Coronary artery (tissue), 2 donors: ENCODE measurements at regions not wholly inside any gene's neighbourhood (a gene's known extent, or its start where the extent isn't known, plus 50 kb on each side); places are given as distances from the start of the nearest gene placed in this dataset.

Experiments
- DNase-seq: peaks from one replicate; pipeline ENCODE4 v3.0.0-alpha.2; 2017; ENCODE audit warnings: low spot score
- H3K27ac ChIP-seq, 2 donors: fragments of 200-600 bp; sonication (generic); one replicate each; pipeline ENCODE4 v1.5.1; 2016 to 2019
- H3K4me3 ChIP-seq: fragments of 200-600 bp; sonication (generic); 2 replicates; pipeline ENCODE4 v1.5.1; 2016; ENCODE audit warnings: mild to moderate bottlenecking, moderate library complexity
- CTCF ChIP-seq: fragments of 200-600 bp; sonication (generic); IDR thresholded peaks from one replicate; pipeline ENCODE4 v1.5.1; 2019; ENCODE audit warnings: antibody characterized with exemption

DNA sequence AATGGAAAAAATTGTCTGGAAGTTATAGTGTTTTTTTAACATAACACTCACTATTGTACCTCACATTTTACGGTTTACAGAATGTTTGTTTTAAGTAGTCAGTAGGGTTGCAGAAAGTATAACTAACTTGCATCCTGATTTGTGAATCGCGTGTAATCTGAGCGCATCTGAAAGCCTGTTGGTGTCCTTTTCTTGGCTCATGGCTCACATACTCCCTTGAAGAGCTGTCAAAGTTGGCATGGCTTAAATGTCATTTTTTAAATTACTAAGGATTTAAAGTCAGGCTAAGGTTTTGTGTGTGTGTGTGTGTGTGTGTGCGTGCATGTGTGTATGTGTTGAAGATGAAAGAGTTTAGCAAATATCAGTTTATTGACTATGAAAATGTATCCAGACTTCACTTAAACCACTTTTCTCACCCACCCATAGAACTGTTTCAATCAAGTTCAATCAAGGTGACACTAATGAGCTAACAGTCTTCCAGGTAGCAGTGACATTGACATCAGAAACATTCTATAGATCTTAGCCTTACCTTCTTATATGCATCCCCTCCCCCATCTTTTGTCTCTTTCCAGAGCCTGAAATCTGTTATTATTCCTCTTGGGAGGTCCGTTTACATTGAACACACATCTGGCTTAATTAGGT lies 480.4 kb upstream of the SGCG start:
- DNase-seq, result no peak
- Histone ChIP-seq H3K27ac (no peak overlapping the region), H3K4me3 (no peak overlapping the region)
- TF ChIP-seq CTCF, result no peak

DNA sequence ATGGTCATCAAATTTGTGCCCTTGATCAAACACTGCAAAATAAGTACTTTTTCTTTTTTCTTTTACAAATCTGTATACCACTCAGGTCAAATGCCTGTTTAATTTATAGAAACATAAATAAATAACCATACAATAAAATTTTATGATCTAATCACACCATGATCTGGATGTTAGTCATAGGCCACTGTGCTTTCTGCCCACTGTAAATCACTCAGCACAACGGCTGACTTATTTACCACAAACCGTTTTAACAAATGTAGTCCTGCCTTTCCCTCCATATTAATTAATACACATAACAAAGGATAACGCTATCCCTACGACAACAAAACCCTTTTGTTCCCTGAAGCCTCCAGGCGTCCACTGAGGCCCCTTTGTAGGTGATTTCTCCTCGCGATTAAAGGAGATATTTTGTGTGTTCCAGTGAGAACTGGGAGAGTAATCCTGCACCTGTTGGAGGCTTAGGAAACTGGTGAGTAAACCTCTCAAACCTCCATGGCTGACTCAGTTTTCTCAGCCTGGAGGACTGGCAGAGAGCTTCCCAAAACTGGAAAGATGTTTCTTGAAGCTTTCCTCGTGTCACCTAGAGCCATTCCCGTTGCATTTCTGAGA lies 477.1 kb upstream of the SGCG start:
- Histone ChIP-seq H3K4me3 (no peak overlapping the region), H3K27ac (no peak overlapping the region)
- no peak for DNase-seq
- no peak for TF ChIP-seq CTCF

- TF ChIP-seq CTCF, result no peak
- Histone ChIP-seq H3K27ac (no peak overlapping the region), H3K4me3 (no peak overlapping the region)
- no peak for DNase-seq
Measured at GRCh38 chr13:22707946-22708345, 472.8 kb upstream of the SGCG start.

DNA sequence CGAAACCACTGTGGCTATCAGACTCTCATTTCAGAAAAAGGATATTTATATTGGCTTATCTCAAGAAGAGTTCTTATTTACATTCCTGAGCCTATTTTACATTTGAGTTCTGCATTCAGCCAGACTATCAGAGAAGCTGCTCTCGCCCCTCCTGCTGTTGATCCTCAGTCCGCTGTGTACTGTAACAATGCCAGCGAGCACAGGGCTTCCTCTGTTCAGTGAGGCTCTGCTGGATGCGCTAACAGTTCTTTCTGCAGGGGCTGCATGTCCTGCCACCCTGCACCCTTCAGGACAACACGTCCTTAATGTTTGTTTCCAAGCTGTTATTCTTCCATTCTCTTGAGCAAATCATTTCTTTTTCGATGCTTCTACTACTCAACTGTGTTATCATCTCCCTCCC lies 463.7 kb upstream of the SGCG start:
- H3K27ac ChIP-seq, result no peak overlapping the region
- no peak for TF ChIP-seq CTCF
- H3K4me3 ChIP-seq, result no peak overlapping the region
- no peak for DNase-seq

GRCh38 chr13:22726726-22727125 lies 454.1 kb upstream of the SGCG start:
- no peak overlapping the region for H3K4me3 ChIP-seq
- TF ChIP-seq CTCF, result no peak
- DNase-seq, result no peak

GRCh38 chr13:22735011-22735995 lies 445.5 kb upstream of the SGCG start:
- no peak overlapping the region for H3K4me3 ChIP-seq
- DNase-seq, result no peak
- H3K27ac ChIP-seq, result no peak overlapping the region
- TF ChIP-seq CTCF, result no peak

More at GRCh38 chr13:22726726-22727125, 454.1 kb upstream of the SGCG start:
- H3K27ac ChIP-seq, result no peak overlapping the region
